SH-SY5Y (cell line): ENCODE measurements at regions not wholly inside any gene's neighbourhood (a gene's known extent, or its start where the extent isn't known, plus 50 kb on each side); places are given as distances from the start of the nearest gene placed in this dataset.

Experiments
- GATA2 ChIP-seq: IDR thresholded peaks from 2 replicates; pipeline ENCODE4 v1.6.1; 2011; ENCODE audit warnings: mild to moderate bottlenecking, low read depth, low read length
- GATA3 ChIP-seq: IDR thresholded peaks from 2 replicates; pipeline ENCODE4 v1.6.1; 2011; ENCODE audit warnings: low read depth, mild to moderate bottlenecking, low read length, moderate library complexity

- TF ChIP-seq GATA2 (no peak), GATA3 (no peak)
Observed at GRCh38 chr20:51326201-51326819, 216.2 kb downstream of the NFATC2 start.
